NOMO-1 (cell line): ENCODE measurements at regions not wholly inside any gene's neighbourhood (a gene's known extent, or its start where the extent isn't known, plus 50 kb on each side); places are given as distances from the start of the nearest gene placed in this dataset.

Experiments
- DNase-seq, 2 experiments: peaks; one replicate each; lab custom pipeline; 2025; ENCODE audit not compliant: unreplicated experiment in 2 of 2; lab: John Stamatoyannopoulos, UW

DNA sequence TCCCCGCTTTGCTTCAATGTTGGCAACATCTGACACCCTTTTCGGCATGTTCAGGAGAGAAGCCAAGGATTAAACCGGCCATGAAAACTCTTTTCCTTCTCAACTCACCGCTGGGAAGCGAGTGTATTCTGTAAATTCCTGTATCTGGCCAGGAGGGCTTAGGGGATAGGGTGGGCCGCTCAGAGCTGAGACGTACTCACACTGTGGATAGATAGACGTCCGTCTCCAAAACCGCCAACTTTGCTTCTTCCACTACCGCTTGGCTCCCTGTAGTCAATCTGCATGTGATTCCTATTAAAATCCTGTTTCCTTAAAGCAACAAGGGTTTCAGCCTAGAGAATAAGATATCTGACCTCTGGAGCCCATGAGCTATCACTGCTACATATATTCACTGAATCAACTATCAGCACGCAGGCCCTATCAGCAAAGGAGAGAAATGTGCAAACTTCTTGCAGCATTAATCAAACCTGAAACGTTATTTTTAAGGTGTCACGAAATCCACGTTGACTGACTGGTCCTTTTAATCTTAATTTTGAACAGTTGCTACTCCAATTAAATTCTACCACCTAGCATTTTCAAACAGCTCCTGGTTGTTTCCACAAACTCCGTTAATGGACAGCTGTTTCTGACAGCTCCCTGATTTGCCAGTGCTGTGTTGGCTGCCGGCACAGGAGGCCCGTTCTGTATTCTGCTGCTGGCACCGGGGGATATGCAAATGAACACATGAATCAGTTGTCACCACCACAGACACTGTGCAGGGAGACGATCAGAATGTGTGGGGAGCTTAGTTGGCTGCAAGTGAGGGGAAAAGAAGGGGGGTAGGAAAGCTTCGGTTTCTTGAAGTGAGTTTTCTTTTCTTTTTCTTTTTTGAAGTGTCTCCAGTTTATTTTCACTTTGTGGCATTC lies 438.9 kb upstream of the ARRDC4 start:
- peak; percentile 26 to 45 for DNase-seq

GRCh38 chr15:97522347-97522746 lies 438.2 kb upstream of the ARRDC4 start:
- DNase-seq: peak; percentile 35 to 44

DNA sequence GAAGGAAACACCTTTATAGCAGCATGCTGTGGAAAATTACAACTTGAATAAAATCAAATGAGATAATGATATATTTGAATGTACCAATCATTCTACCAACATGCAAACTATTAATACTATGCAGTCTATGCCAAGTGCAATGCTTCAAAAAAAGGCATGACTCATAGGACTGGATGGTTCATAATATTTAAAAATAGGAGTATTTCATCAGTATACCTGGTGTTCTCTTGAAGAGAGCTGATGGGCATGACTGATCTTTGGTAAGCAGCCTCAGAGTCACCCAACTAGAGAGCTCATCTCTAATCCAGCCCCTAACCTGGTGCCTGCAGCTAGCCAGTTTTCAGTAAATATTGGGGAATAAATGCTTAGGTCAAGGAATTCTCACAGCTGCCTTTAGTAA lies 434.7 kb upstream of the ARRDC4 start:
- DNase-seq: no peak

GRCh38 chr15:97528238-97528637 lies 432.3 kb upstream of the ARRDC4 start:
- no peak for DNase-seq

GRCh38 chr15:97545799-97546198 lies 414.7 kb upstream of the ARRDC4 start:
- peak; percentile 62 to 87 for DNase-seq

- no peak for DNase-seq
Observed at GRCh38 chr15:97547381-97547780, 413.1 kb upstream of the ARRDC4 start.

DNA sequence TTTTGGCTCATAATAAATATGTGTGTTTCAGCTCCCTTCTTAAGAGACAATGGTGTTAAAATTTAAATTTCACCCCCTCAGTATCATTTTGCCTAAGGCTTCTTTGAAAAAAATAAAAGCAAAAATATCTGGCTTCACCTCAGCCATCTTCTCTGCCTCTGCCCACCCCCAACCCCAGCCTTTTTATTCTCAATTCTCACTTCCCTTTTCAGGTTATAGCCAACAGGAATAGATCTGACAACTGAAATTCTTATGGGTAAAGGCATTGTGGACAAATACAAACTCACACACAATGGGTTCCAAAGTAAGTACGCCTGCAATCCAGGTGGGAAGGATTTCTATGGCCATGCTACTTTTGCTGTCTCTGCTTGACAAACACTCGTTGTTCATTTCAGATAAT lies 399.0 kb upstream of the ARRDC4 start:
- peak; percentile 70 to 89 for DNase-seq

GRCh38 chr15:97563516-97563915 lies 397.0 kb upstream of the ARRDC4 start:
- no peak for DNase-seq

- DNase-seq: no peak
Observed at GRCh38 chr15:97566961-97567360, 393.5 kb upstream of the ARRDC4 start.

GRCh38 chr15:97567411-97567810 lies 393.1 kb upstream of the ARRDC4 start:
- DNase-seq: no peak

GRCh38 chr15:97576929-97577645 lies 383.4 kb upstream of the ARRDC4 start:
- no peak for DNase-seq

GRCh38 chr15:97585408-97585807 lies 375.1 kb upstream of the ARRDC4 start:
- no peak for DNase-seq

GRCh38 chr15:97592778-97593177 lies 367.7 kb upstream of the ARRDC4 start:
- DNase-seq: no peak

DNA sequence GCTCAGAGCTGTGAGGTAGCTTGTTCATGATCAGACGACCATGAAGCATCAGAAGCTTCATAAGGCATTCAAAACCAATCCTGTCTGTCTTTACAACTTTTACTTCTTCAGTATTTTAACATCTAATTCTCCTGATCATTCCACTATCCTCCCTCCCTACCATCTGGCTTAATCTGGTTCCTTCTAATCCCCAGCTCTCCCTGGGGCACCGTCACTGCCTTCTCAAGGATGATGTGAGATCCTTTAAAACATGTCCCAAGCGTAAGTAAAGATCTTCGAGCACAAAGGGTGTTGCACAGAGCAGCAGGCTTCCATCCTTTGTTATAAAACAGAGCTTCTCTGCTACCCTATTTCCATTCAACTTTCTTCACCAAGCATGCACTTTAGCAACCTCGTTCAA lies 362.7 kb upstream of the ARRDC4 start:
- DNase-seq: no peak

DNA sequence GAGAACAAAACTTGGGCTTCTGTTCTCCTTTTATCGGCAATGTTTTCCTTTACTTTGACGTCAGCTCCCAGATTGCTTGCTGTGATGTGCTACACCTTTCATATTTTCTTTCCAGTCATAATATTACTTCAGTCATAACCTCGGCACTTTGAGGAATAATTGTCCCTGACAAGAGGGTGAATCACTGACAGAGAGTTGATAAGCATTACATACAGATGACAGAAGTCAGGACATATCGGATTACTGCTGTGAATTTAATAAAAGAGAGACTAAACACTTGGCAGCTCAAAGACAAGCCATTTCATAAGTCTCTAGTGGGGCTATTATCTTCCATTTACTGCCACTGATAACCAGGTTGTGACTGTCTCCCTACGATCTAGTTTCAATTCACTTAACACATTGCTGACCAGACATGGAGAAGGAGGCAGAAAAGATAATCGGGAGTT lies 362.1 kb upstream of the ARRDC4 start:
- no peak for DNase-seq

DNA sequence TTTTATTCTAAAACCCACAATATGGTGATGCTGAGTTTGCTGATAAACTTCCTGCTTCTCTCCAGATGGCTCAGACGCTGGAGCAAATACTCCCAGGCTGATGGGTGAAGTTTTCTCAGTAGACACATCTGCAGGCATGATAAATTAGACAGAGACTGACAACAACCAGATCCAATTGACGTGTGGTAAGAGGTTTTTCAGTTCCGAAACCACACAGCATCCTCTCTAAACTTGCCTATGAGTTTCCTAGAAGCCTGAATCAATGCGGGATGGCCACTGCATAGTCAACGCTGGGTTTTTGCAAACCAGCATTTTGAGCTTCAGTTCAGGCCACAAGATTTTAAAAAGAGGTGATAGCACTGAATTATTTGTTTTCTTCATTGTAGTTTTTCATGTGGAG lies 360.3 kb upstream of the ARRDC4 start:
- no peak for DNase-seq

DNA sequence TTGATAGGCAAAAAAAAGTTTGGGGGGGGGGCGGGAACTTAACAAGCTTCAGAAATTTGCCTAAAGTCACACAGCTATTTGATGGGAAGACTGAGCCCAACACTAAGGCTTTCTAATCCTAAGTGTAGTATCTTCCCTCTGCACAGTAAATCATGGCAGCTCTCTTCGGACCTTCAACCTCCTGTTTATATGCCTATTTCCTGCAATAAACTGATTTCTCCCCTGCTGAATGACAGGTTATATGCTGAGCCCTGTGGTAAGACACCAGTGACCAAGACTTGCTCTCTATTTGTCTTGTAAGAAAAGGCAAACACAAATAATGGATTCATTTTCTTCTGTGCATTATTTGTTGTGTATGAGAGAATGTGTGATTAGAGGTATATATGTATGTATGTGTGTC lies 355.8 kb upstream of the ARRDC4 start:
- no peak for DNase-seq

DNA sequence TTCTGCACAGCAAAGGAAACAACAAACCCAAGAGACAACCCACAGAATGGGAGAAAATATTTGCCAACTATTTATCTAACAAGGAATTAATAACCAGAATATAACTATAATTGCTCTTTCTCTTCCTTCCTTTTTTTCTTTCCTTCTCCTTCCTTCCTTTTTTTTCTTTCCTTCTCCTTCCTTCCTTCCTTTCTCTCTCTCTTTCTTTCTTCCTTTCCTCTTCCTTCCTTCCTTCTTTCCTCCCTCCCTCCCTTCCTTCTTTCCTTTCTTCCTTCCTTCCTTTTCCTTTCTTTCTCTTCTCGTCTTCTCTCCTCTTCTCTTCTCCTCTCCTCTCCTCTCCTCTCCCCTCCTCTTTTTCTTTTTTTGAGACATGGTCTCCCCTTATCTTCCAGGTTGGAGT lies 345.4 kb upstream of the ARRDC4 start:
- no peak for DNase-seq

DNA sequence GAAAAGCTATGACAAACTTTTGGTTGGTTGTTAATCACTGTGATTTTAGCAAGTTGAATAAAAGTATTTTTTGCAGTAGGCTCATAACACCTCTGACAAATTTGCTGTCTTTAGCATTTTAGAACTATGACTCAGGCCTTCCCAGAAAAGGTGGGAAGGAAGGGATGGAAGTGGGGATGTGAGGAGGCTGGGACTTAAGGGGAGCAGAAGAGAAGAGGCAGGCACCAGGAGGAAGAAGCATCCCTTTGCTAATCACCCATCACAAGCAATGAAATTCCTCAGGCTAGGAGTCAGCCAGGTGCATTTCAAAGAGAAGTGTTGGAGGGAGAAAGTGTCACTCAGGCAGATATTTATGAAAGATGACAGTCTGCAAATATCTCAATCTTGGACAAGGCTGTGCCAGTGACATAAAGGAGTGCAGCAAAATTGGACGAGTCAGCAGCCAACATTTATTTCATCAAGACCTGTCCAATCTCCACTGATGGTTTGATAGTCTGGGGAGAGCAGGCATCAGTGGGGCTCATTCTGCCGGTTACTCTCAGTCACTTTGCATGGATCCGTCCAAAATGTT lies 337.3 kb upstream of the ARRDC4 start:
- no peak for DNase-seq

GRCh38 chr15:97627634-97628033 lies 332.9 kb upstream of the ARRDC4 start:
- no peak for DNase-seq

- DNase-seq: no peak
Observed at GRCh38 chr15:97645758-97646157, 314.7 kb upstream of the ARRDC4 start.

DNA sequence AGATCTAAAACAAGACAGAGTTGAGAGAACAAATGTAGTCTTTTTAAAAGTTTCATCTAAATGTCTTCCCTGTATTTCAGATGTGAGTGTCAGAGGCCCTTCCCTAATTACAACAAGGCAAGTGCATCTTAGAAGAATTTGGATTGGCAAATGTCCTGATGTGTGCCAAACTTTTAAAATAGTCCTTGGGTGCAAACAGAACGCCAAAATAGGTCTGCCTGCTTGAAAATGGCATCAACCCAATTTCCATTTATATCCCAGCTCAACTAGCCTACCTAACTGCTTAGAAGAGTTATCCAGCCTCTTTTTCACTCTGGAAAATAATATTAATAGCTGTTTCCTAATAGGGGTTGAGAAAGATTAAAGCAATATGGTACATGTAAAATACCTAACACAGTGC lies 311.8 kb upstream of the ARRDC4 start:
- no peak for DNase-seq
